GM23248 (cell line): ENCODE measurements at regions not wholly inside any gene's neighbourhood (a gene's known extent, or its start where the extent isn't known, plus 50 kb on each side); places are given as distances from the start of the nearest gene placed in this dataset.

Experiments
- EZH2 ChIP-seq: fragments of 200-600 bp; sonication (generic); IDR thresholded peaks from 2 replicates; pipeline ENCODE4 v1.6.1; 2018; ENCODE audit warnings: antibody characterized with exemption, mild to moderate bottlenecking; ENCODE audit not compliant: insufficient read depth, poor library complexity, severe bottlenecking
- EZH2phosphoT487 ChIP-seq: fragments of 200-600 bp; sonication (generic); IDR thresholded peaks from 2 replicates; pipeline ENCODE4 v1.6.1; 2018; ENCODE audit warnings: antibody characterized with exemption, moderate library complexity, mild to moderate bottlenecking, low read depth; ENCODE audit not compliant: insufficient read depth

DNA sequence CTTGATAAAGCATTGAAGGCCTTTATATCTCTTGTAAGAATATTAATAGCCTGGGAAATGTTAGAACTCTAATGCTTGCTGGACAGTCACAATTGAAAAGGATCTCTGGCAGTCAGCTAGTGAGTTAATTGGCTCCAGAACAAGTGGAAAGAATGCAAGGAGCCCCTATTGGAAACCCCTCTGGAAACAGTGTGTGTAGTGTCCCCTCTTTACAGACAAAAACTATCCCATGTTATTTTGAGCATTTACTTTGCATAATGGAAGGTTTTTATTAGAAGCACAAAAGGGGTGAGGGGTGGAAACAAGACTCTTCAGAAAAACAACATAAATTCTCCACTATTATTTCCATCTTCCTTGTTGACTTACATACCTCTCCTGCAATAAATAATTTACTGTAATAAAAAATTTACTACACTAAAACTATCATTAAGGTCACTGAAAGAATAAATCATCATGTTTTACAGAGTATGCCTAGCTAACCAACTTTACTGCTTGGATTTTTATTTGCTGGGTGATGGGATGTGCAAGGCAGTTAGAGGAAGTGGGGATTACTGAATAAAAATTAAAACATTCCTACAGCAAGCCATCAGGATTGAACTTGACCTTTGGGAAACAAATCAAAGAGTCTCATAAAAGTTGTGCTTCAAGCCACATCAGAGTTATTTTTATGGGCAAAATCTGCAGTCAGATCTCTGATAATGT lies 610.4 kb downstream of the TBC1D4 start:
- TF ChIP-seq EZH2, result no peak
- TF ChIP-seq EZH2phosphoT487, result no peak
